Lung (tissue), 11 donors: ENCODE measurements at regions not wholly inside any gene's neighbourhood (a gene's known extent, or its start where the extent isn't known, plus 50 kb on each side); places are given as distances from the start of the nearest gene placed in this dataset.

ENCODE experiments used
- ATAC-seq: fragments of 200-7000 bp; cut with Tn5 transposase; one replicate; pipeline ENCODE4 v1.9.1; 2020; ENCODE audit warnings: moderate number of reproducible peaks; ENCODE audit not compliant: insufficient read depth, low FRiP score
- DNase-seq, 3 donors: peaks; one replicate each; pipeline ENCODE4 v3.0.0-alpha.2; 2013 to 2017
- H3K27ac ChIP-seq, 2 donors: one replicate each; pipeline ENCODE4 v1.5.1; 2013; ENCODE audit warnings: mild to moderate bottlenecking in 2 of 2, moderate library complexity in 2 of 2, control low read depth in 1 of 2, inconsistent platforms in 1 of 2, low read depth in 1 of 2, low read length in 1 of 2
- H3K27me3 ChIP-seq, 3 donors: one replicate each; pipeline ENCODE4 v1.5.1; 2013; ENCODE audit warnings: low read length in 2 of 3; ENCODE audit not compliant: control insufficient read depth in 3 of 3, insufficient read depth in 3 of 3
- H3K36me3 ChIP-seq, 4 donors: one replicate each; pipeline ENCODE4 v1.5.1; 2013; ENCODE audit warnings: low read length in 4 of 4, mild to moderate bottlenecking in 1 of 4, moderate library complexity in 1 of 4; ENCODE audit not compliant: control insufficient read depth in 4 of 4, insufficient read depth in 4 of 4
- H3K4me1 ChIP-seq, 5 donors: one replicate each; pipeline ENCODE4 v1.5.1; 2013; ENCODE audit warnings: low read length in 5 of 5, mild to moderate bottlenecking in 2 of 5, moderate library complexity in 1 of 5; ENCODE audit not compliant: control insufficient read depth in 5 of 5, insufficient read depth in 5 of 5
- H3K4me3 ChIP-seq: one replicate; pipeline ENCODE4 v1.5.1; 2013; ENCODE audit warnings: mild to moderate bottlenecking, control low read depth, moderate library complexity
- H3K9ac ChIP-seq, 2 donors: one replicate each; pipeline ENCODE4 v1.5.1; 2013; ENCODE audit warnings: low read length in 2 of 2, control low read depth in 1 of 2; ENCODE audit not compliant: insufficient read depth in 1 of 2
- H3K9me3 ChIP-seq, 4 donors: one replicate each; pipeline ENCODE4 v1.5.1; 2013; ENCODE audit warnings: low read length in 3 of 4, mild to moderate bottlenecking in 1 of 4, moderate library complexity in 1 of 4; ENCODE audit not compliant: control insufficient read depth in 4 of 4, insufficient read depth in 3 of 4
- WGBS, 2 donors: extraction: QIAGEN DNeasy Blood & Tissue Kit; methylation state at CpG; one replicate each; pipeline ENCODE4 v1.1.7; 2013; 5-methylcytosine and 5-hydroxymethylcytosine counted together
- TF ChIP-seq, protein P1 (sequence below): IDR thresholded peaks from 2 replicates; pipeline ENCODE4 v1.5.1; 2012; ENCODE audit warnings: mild to moderate bottlenecking; ENCODE audit errors: control extremely low read depth, extremely low read depth
- donor health status: control.
- donor health status: control.
- donor health status: Bipolar disorder and iron deficiency.
- donor health status: healthy.
- donor health status: DM: yes; HTN: yes; CAD: no.

DNA sequence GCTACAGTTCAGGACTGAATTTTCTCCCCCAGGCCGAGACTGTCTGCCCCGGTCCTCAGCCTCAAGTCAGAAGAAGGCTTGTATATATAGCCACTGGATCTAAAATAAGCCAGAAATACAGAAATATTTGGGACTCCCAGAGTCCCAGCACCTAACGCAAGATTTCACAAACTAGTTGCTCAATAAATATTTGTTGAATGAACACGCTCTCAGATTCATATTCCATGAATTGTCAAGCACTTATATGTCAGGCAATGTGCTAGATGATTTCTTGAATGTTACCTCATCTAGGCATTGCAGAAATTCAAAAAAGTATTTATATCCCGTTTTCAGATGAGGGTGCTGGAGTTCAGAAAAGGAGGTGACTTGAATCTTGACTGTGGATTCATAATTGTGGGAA lies 163.7 kb upstream of the KLHL29 start:
- Histone ChIP-seq H3K9me3 (peaks cover 0 to 2% (median 0%) of the 10 kb centered on the region in 4 donors), H3K4me1 (no peaks in the 10 kb centered on the region), H3K27me3 (no peaks in the 10 kb centered on the region), H3K27ac (no peak overlapping the region), H3K4me3 (no peak overlapping the region), H3K36me3 (no peaks in the 10 kb centered on the region), H3K9ac (no peak overlapping the region)
- DNase-seq, result no peak
- WGBS, 2 donors, result 79 to 85% methylated on average over 5 of the region's 5 CpGs
- TF ChIP-seq, protein P1, sequence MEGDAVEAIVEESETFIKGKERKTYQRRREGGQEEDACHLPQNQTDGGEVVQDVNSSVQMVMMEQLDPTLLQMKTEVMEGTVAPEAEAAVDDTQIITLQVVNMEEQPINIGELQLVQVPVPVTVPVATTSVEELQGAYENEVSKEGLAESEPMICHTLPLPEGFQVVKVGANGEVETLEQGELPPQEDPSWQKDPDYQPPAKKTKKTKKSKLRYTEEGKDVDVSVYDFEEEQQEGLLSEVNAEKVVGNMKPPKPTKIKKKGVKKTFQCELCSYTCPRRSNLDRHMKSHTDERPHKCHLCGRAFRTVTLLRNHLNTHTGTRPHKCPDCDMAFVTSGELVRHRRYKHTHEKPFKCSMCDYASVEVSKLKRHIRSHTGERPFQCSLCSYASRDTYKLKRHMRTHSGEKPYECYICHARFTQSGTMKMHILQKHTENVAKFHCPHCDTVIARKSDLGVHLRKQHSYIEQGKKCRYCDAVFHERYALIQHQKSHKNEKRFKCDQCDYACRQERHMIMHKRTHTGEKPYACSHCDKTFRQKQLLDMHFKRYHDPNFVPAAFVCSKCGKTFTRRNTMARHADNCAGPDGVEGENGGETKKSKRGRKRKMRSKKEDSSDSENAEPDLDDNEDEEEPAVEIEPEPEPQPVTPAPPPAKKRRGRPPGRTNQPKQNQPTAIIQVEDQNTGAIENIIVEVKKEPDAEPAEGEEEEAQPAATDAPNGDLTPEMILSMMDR, result no peak
- ATAC-seq, result no peak

GRCh38 chr2:23221901-23222300 lies 163.1 kb upstream of the KLHL29 start:
- Histone ChIP-seq H3K4me3 (no peak overlapping the region), H3K36me3 (no peaks in the 10 kb centered on the region), H3K9ac (no peak overlapping the region), H3K9me3 (no peaks in the 10 kb centered on the region), H3K27ac (no peak overlapping the region), H3K27me3 (no peaks in the 10 kb centered on the region), H3K4me1 (no peaks in the 10 kb centered on the region)
- ATAC-seq (no peak), DNase-seq (no peak)
- WGBS, 2 donors, result 91 to 94% methylated on average over 4 of the region's 4 CpGs
- TF ChIP-seq, protein P1, result no peak

DNA sequence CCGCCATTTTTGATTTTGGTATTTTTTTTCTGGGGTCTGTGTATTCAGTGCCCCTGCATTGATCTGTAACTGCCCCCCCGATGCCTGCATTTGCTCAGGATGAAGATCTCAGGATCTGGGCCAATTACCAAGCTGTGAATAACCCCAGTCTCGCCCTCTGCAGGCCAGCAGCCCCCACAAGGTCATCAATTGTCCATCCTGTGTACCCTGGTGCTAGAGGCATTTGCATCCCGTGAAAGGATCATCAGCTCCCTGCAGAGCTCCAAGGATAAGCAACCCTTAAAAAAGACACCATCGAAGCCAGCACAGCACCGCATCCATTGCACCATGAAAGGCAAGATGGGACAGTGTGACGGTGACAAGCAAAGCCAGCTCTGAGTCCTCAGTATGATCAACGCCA lies 154.1 kb upstream of the KLHL29 start:
- TF ChIP-seq, protein P1, result no peak
- Histone ChIP-seq H3K36me3 (no peaks in the 10 kb centered on the region), H3K4me3 (no peak overlapping the region), H3K9ac (no peak overlapping the region), H3K9me3 (peaks cover 0 to 2% (median 0%) of the 10 kb centered on the region in 4 donors), H3K27me3 (no peaks in the 10 kb centered on the region), H3K4me1 (no peaks in the 10 kb centered on the region), H3K27ac (no peak overlapping the region)
- DNase-seq, result no peak
- 72 to 83% methylated on average over 7 to 8 of the region's 8 CpGs for WGBS, 2 donors
- ATAC-seq, result no peak

- Histone ChIP-seq H3K27me3 (no peaks in the 10 kb centered on the region), H3K9ac (no peak overlapping the region), H3K9me3 (peaks cover 0 to 2% (median 0%) of the 10 kb centered on the region in 4 donors), H3K36me3 (no peaks in the 10 kb centered on the region), H3K4me1 (no peaks in the 10 kb centered on the region), H3K27ac (no peak overlapping the region), H3K4me3 (no peak overlapping the region)
- ATAC-seq (no peak), DNase-seq (no peak)
- WGBS, 2 donors, result 88 to 92% methylated on average over 7 of the region's 7 CpGs
- TF ChIP-seq, protein P1, result no peak
Measured at GRCh38 chr2:23231865-23232264, 153.1 kb upstream of the KLHL29 start.
